H9 (cell line): ENCODE measurements at regions not wholly inside any gene's neighbourhood (a gene's known extent, or its start where the extent isn't known, plus 50 kb on each side); places are given as distances from the start of the nearest gene placed in this dataset.

Source experiments
- DNase-seq: peaks from one replicate; pipeline ENCODE4 v3.0.0-alpha.2; 2017
- H2AFZ ChIP-seq: one replicate; pipeline ENCODE4 v1.6.1; 2013; ENCODE audit warnings: mild to moderate bottlenecking, low read length, control low read depth, moderate library complexity
- H2AK5ac ChIP-seq: 2 replicates; pipeline ENCODE4 v1.6.1; 2013; ENCODE audit warnings: low read length, control low read depth, mixed read lengths; ENCODE audit not compliant: insufficient read length
- H2BK120ac ChIP-seq: one replicate; pipeline ENCODE4 v1.6.1; 2013; ENCODE audit warnings: low read depth, mild to moderate bottlenecking, low read length, control low read depth, inconsistent platforms; ENCODE audit not compliant: poor library complexity, severe bottlenecking
- H2BK12ac ChIP-seq: 2 replicates; pipeline ENCODE4 v1.6.1; 2013; ENCODE audit warnings: low read length, control low read depth, mixed read lengths, low read depth; ENCODE audit not compliant: insufficient read length
- H2BK15ac ChIP-seq: 2 replicates; pipeline ENCODE4 v1.6.1; 2013; ENCODE audit warnings: low read depth, low read length, control low read depth
- H2BK20ac ChIP-seq: one replicate; pipeline ENCODE4 v1.6.1; 2013; ENCODE audit warnings: low read depth, mild to moderate bottlenecking, low read length, control low read depth, inconsistent platforms; ENCODE audit not compliant: poor library complexity, severe bottlenecking
- H2BK5ac ChIP-seq: 2 replicates; pipeline ENCODE4 v1.6.1; 2013; ENCODE audit warnings: low read length, control low read depth, mixed read lengths; ENCODE audit not compliant: insufficient read length
- H3K14ac ChIP-seq: 2 replicates; pipeline ENCODE4 v1.6.1; 2013; ENCODE audit warnings: low read length, control low read depth; ENCODE audit not compliant: insufficient read depth
- H3K18ac ChIP-seq: 2 replicates; pipeline ENCODE4 v1.6.1; 2013; ENCODE audit warnings: low read depth, mild to moderate bottlenecking, mixed read lengths, low read length, control low read depth; ENCODE audit not compliant: insufficient read length
- H3K23ac ChIP-seq: 2 replicates; pipeline ENCODE4 v1.6.1; 2013; ENCODE audit warnings: low read length, control low read depth, mixed read lengths, low read depth; ENCODE audit not compliant: insufficient read length
- H3K23me2 ChIP-seq: 2 replicates; pipeline ENCODE4 v1.6.1; 2013; ENCODE audit warnings: low read depth, mild to moderate bottlenecking, mixed read lengths, low read length, control low read depth; ENCODE audit not compliant: insufficient read length, poor library complexity, severe bottlenecking
- H3K27ac ChIP-seq: 2 replicates; pipeline ENCODE4 v1.5.1; 2013; ENCODE audit warnings: low read length, control low read depth, mixed read lengths, low read depth; ENCODE audit not compliant: insufficient read length
- H3K27me3 ChIP-seq: 2 replicates; pipeline ENCODE4 v1.6.1; 2013; ENCODE audit warnings: low read length, control low read depth, inconsistent platforms; ENCODE audit not compliant: insufficient read depth
- H3K4ac ChIP-seq: 2 replicates; pipeline ENCODE4 v1.6.1; 2013; ENCODE audit warnings: low read depth, mild to moderate bottlenecking, control low read depth, inconsistent platforms, low read length, moderate library complexity
- H3K4me1 ChIP-seq: 2 replicates; pipeline ENCODE4 v1.6.1; 2013; ENCODE audit warnings: low read length, control low read depth, inconsistent platforms; ENCODE audit not compliant: insufficient read depth
- H3K4me2 ChIP-seq: 2 replicates; pipeline ENCODE4 v1.6.1; 2013; ENCODE audit warnings: low read length, control low read depth, mixed read lengths; ENCODE audit not compliant: insufficient read length, insufficient read depth
- H3K56ac ChIP-seq: 2 replicates; pipeline ENCODE4 v1.6.1; 2013; ENCODE audit warnings: low read depth, mild to moderate bottlenecking, mixed read lengths, low read length, control low read depth; ENCODE audit not compliant: insufficient read length
- H3K79me1 ChIP-seq: 2 replicates; pipeline ENCODE4 v1.6.1; 2013; ENCODE audit warnings: low read depth, mild to moderate bottlenecking, moderate library complexity, low read length, control low read depth, inconsistent platforms; ENCODE audit not compliant: insufficient read depth, poor library complexity, severe bottlenecking
- H3K79me2 ChIP-seq: 2 replicates; pipeline ENCODE4 v1.6.1; 2013; ENCODE audit warnings: low read length, control low read depth, inconsistent platforms; ENCODE audit not compliant: insufficient read depth
- H3K9ac ChIP-seq: 2 replicates; pipeline ENCODE4 v1.6.1; 2013; ENCODE audit warnings: low read length, control low read depth, mixed read lengths; ENCODE audit not compliant: insufficient read length; ENCODE audit errors: extremely low read depth
- H3K9me3 ChIP-seq: one replicate; pipeline ENCODE4 v1.6.1; 2013; ENCODE audit warnings: low read depth, low read length, inconsistent platforms; ENCODE audit not compliant: control insufficient read depth
- H3T11ph ChIP-seq: one replicate; pipeline ENCODE4 v1.6.1; 2013; ENCODE audit warnings: mild to moderate bottlenecking, low read length, control low read depth, inconsistent platforms
- H4K20me1 ChIP-seq: one replicate; pipeline ENCODE4 v1.6.1; 2013; ENCODE audit not compliant: control insufficient read depth, insufficient read length, insufficient read depth
- H4K5ac ChIP-seq: 2 replicates; pipeline ENCODE4 v1.6.1; 2013; ENCODE audit warnings: low read depth, mild to moderate bottlenecking, mixed read lengths, low read length, control low read depth; ENCODE audit not compliant: insufficient read length
- H4K8ac ChIP-seq: replicated peaks from 2 replicates; pipeline ENCODE4 v1.6.1; 2013; ENCODE audit warnings: low read length, control low read depth, mixed read lengths, low read depth; ENCODE audit not compliant: insufficient read length
- H4K91ac ChIP-seq: 2 replicates; pipeline ENCODE4 v1.6.1; 2013; ENCODE audit warnings: low read depth, mild to moderate bottlenecking, moderate library complexity, mixed read lengths, low read length, control low read depth; ENCODE audit not compliant: insufficient read length
- H3K27ac Mint-ChIP-seq, 3 experiments: 2 replicates in 2 of 3; 3 replicates in 1 of 3; pipeline ENCODE4 v1.8.0; 2020 to 2021; ENCODE audit warnings: mixed read lengths in 3 of 3, mild to moderate bottlenecking in 1 of 3, moderate library complexity in 1 of 3
- H3K27me3 Mint-ChIP-seq: 2 replicates; pipeline ENCODE4 v1.8.0; 2021; ENCODE audit warnings: low read depth, mild to moderate bottlenecking, moderate library complexity, mixed read lengths
- H3K36me3 Mint-ChIP-seq, 3 experiments: 2 replicates in 2 of 3; 3 replicates in 1 of 3; pipeline ENCODE4 v1.8.0; 2020 to 2021; ENCODE audit warnings: low read depth in 3 of 3, mixed read lengths in 3 of 3; ENCODE audit not compliant: insufficient read depth in 1 of 3
- H3K4me1 Mint-ChIP-seq, 2 experiments: 2 replicates each; pipeline ENCODE4 v1.8.0; 2020; ENCODE audit warnings: mixed read lengths in 2 of 2
- H3K4me3 Mint-ChIP-seq, 2 experiments: 2 replicates in 1 of 2; 3 replicates in 1 of 2; pipeline ENCODE4 v1.8.0; 2020 to 2021; ENCODE audit warnings: mild to moderate bottlenecking in 2 of 2, mixed read lengths in 2 of 2, moderate library complexity in 1 of 2
- H3K9me3 Mint-ChIP-seq, 2 experiments: 2 replicates in 1 of 2; 3 replicates in 1 of 2; pipeline ENCODE4 v1.8.0; 2020; ENCODE audit warnings: mild to moderate bottlenecking in 2 of 2, mixed read lengths in 2 of 2, moderate library complexity in 1 of 2
- CTCF ChIP-seq: fragments of 200-600 bp; sonication (generic); conservative IDR thresholded peaks from 3 replicates; pipeline ENCODE4 v1.8.0; 2021; ENCODE audit warnings: antibody characterized with exemption, mild to moderate bottlenecking
- WGBS: extraction: QIAGEN DNeasy Blood & Tissue Kit; methylation state at CpG from one replicate; pipeline ENCODE4 v1.1.7; 2013; ENCODE audit warnings: missing lambda C conversion rate, low lambda C conversion rate, mixed read lengths; ENCODE audit not compliant: insufficient read length; ENCODE audit errors: extremely low coverage; 5-methylcytosine and 5-hydroxymethylcytosine counted together

GRCh38 chr10:21336476-21337170 is 188.9 kb downstream of the SKIDA1 start:
- Mint-ChIP-seq H3K27ac (peak overlapping the region; percentile 92 to 99 (median 95)), H3K4me3 (no peak overlapping the region), H3K27me3 (no peaks in the 10 kb centered on the region), H3K36me3 (no peaks in the 10 kb centered on the region), H3K9me3 (peaks cover 3% of the 10 kb centered on the region in 2 experiments; a peak in 4 of 5 replicates), H3K4me1 (peaks cover 22 to 25% of the 10 kb centered on the region in 2 experiments)
- Histone ChIP-seq H2BK12ac (peak overlapping the region; percentile 27), H3K9me3 (no peaks in the 10 kb centered on the region), H3K18ac (peak overlapping the region; percentile 86), H4K20me1 (no peaks in the 10 kb centered on the region), H3K56ac (no peak overlapping the region), H2BK15ac (no peak overlapping the region), H2BK120ac (no peak overlapping the region), H3K23me2 (peaks cover 3% of the 10 kb centered on the region), H3K27ac (peak overlapping the region; percentile 78), H3K27me3 (no peaks in the 10 kb centered on the region), H4K91ac (peak overlapping the region; percentile 15), H3K14ac (peak overlapping the region; percentile 74), H3T11ph (no peak overlapping the region), H2BK20ac (no peak overlapping the region), H3K4me2 (peak overlapping the region; percentile 49), H3K79me1 (no peaks in the 10 kb centered on the region), H3K23ac (no peak overlapping the region), H4K5ac (no peak overlapping the region), H3K79me2 (no peaks in the 10 kb centered on the region), H2AFZ (no peak overlapping the region), H3K9ac (peak overlapping the region; percentile 27), H2BK5ac (peak overlapping the region; percentile 42), H3K4ac (no peak overlapping the region; the same call in 1 of the 2 replicates), H2AK5ac (peak overlapping the region; percentile 3), H3K4me1 (peaks cover 6% of the 10 kb centered on the region), H4K8ac (no peak overlapping the region)
- no CpG with 5 or more reads among the region's 8 CpGs for WGBS
- peak; percentile 74 for DNase-seq
- 0 out of 3 replicates have a peak, but pooled peaks have one; percentile 21 for TF ChIP-seq CTCF
